ENCODE measurements at regions not wholly inside any gene's neighbourhood (a gene's known extent, or its start where the extent isn't known, plus 50 kb on each side); places are given as distances from the start of the nearest gene placed in this dataset.

DNA sequence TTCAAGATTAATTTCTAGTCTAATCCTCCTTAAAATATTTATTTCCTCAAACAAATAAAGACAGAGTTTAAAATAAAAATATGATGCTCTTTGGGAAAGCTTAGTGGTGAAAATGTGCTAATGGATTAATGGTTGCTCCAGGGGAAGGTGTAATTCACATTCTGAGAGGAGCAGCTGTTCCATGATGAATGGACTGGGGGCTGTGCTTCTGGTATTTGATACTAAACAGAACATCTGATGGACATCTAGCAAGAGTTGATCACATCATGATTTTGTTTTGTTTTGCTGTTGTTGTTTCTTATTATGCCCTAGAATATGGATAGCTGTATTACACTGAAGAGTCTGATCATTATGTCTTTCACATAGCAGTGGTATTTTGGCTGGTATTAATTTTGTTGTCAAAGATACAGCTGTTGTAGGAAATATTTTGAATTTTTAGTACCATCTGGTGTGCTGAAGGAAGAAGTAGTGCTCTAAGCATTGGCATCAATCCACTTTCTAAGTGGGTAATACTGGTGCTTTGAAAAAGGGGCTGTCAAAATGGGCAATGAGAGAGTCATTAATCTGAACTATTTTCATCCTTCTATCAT is 296.4 kb downstream of the ADAMTS20 start:
- TF ChIP-seq, protein P1, sequence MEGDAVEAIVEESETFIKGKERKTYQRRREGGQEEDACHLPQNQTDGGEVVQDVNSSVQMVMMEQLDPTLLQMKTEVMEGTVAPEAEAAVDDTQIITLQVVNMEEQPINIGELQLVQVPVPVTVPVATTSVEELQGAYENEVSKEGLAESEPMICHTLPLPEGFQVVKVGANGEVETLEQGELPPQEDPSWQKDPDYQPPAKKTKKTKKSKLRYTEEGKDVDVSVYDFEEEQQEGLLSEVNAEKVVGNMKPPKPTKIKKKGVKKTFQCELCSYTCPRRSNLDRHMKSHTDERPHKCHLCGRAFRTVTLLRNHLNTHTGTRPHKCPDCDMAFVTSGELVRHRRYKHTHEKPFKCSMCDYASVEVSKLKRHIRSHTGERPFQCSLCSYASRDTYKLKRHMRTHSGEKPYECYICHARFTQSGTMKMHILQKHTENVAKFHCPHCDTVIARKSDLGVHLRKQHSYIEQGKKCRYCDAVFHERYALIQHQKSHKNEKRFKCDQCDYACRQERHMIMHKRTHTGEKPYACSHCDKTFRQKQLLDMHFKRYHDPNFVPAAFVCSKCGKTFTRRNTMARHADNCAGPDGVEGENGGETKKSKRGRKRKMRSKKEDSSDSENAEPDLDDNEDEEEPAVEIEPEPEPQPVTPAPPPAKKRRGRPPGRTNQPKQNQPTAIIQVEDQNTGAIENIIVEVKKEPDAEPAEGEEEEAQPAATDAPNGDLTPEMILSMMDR (IDR thresholded peaks at IDR 0.05) = no peak
- TF ChIP-seq EP300 (IDR thresholded peaks at IDR 0.05) (no peak), POLR2A (IDR thresholded peaks at IDR 0.05) (no peak)
